ENCODE measurements at regions not wholly inside any gene's neighbourhood (a gene's known extent, or its start where the extent isn't known, plus 50 kb on each side); places are given as distances from the start of the nearest gene placed in this dataset.

- TF ChIP-seq CTCF (conservative IDR thresholded peaks at IDR 0.05; ENCODE audit: low read length) = no peak
- no peak for TF ChIP-seq EZH2phosphoT487 (IDR thresholded peaks at IDR 0.05; ENCODE audit: borderline replicate concordance, low read depth, low read length)
Measured at GRCh38 chr5:158207733-158208132, 348.8 kb upstream of the CLINT1 start.
